ENCODE measurements at regions not wholly inside any gene's neighbourhood (a gene's known extent, or its start where the extent isn't known, plus 50 kb on each side); places are given as distances from the start of the nearest gene placed in this dataset.

- no peak overlapping the region for H3K4me3 ChIP-seq (ENCODE audit: low read depth, low read length)
- no peak for DNase-seq (ENCODE audit: low read depth)
- TF ChIP-seq CTCF (IDR thresholded peaks at IDR 0.05; ENCODE audit: control insufficient read depth, extremely low read depth, insufficient read depth): no peak
Observed at GRCh38 chrX:123809854-123810375, 49.9 kb upstream of the XIAP start.
